ENCODE measurements at regions not wholly inside any gene's neighbourhood (a gene's known extent, or its start where the extent isn't known, plus 50 kb on each side); places are given as distances from the start of the nearest gene placed in this dataset.

DNA sequence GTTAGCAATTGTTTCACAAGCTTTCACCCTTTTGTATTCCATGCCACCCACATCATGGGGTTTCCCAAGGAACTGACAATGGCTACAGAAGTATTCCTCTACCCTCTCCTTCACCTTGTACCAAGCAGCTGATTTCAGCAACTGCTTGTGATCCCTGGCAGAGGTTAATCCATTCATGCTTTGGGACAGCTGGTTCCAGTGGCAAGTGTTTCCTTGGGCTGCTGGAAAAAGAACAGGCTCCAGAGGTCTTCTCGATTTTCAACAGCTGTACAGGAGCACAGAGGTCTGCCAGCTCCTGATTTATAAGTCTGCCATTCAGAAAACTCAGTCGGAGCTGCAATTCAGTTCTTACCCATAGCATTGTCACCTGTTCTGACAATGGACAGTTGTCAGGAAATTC is 239.2 kb upstream of the CWC22 start:
- Histone ChIP-seq H3K79me2 (replicated peaks; ENCODE audit: insufficient read depth, low read length) (no peaks in the 10 kb centered on the region), H3K9ac (ENCODE audit: low read length) (no peak overlapping the region)

DNA sequence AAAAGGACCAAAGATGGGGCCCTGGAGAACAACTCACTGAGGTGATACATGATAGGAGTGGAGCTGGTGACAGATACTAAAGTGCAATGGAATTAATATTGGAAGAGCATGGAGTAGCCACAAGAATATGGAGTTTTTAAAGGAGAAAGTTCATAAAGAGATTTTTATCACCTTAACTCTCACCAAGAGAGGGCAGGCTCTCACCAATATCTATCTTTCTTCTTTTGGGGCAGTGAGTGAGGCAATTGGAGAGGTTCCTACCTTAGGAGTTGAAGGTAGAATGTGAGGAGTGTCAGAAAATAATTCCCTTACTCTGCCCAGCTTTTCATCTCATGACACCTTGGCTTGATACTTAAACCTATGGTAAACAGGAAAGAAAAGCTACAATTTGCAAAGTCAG is 233.7 kb upstream of the CWC22 start:
- Histone ChIP-seq H3K4me3 (ENCODE audit: low read length) (no peak overlapping the region), H3K9ac (ENCODE audit: low read length) (no peak overlapping the region), H3K27ac (ENCODE audit: low read length) (no peak overlapping the region), H3K9me2 (ENCODE audit: insufficient read depth, low read length) (no peaks in the 10 kb centered on the region), H3K36me3 (ENCODE audit: insufficient read depth, low read length) (no peaks in the 10 kb centered on the region), H2AFZ (ENCODE audit: low read depth, low read length) (no peak overlapping the region), H3K79me2 (replicated peaks; ENCODE audit: insufficient read depth, low read length) (no peaks in the 10 kb centered on the region), H3K27me3 (ENCODE audit: insufficient read depth, low read depth, low read length) (no peaks in the 10 kb centered on the region), H3F3A (ENCODE audit: insufficient read depth, low read length, poor library complexity, severe bottlenecking) (no peaks in the 10 kb centered on the region), H3K4me2 (ENCODE audit: low read length) (no peak overlapping the region), H3K9me3 (ENCODE audit: low read length) (no peaks in the 10 kb centered on the region), H4K20me1 (ENCODE audit: insufficient read depth) (no peaks in the 10 kb centered on the region)
- TF ChIP-seq TAF1 (IDR thresholded peaks at IDR 0.05; ENCODE audit: low read depth): no peak
- TF ChIP-seq, protein P1, sequence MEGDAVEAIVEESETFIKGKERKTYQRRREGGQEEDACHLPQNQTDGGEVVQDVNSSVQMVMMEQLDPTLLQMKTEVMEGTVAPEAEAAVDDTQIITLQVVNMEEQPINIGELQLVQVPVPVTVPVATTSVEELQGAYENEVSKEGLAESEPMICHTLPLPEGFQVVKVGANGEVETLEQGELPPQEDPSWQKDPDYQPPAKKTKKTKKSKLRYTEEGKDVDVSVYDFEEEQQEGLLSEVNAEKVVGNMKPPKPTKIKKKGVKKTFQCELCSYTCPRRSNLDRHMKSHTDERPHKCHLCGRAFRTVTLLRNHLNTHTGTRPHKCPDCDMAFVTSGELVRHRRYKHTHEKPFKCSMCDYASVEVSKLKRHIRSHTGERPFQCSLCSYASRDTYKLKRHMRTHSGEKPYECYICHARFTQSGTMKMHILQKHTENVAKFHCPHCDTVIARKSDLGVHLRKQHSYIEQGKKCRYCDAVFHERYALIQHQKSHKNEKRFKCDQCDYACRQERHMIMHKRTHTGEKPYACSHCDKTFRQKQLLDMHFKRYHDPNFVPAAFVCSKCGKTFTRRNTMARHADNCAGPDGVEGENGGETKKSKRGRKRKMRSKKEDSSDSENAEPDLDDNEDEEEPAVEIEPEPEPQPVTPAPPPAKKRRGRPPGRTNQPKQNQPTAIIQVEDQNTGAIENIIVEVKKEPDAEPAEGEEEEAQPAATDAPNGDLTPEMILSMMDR (IDR thresholded peaks at IDR 0.05; ENCODE audit: poor library complexity, severe bottlenecking): no peak
- TF ChIP-seq EP300 (conservative IDR thresholded peaks at IDR 0.05; ENCODE audit: poor library complexity, severe bottlenecking): no peak
- TF ChIP-seq MXI1 (conservative IDR thresholded peaks at IDR 0.05; ENCODE audit: poor library complexity, severe bottlenecking): no peak
- TF ChIP-seq EZH2 (IDR thresholded peaks at IDR 0.05; ENCODE audit: borderline replicate concordance, insufficient read depth, low read length, poor library complexity, severe bottlenecking): no peak
- TF ChIP-seq, protein P2, sequence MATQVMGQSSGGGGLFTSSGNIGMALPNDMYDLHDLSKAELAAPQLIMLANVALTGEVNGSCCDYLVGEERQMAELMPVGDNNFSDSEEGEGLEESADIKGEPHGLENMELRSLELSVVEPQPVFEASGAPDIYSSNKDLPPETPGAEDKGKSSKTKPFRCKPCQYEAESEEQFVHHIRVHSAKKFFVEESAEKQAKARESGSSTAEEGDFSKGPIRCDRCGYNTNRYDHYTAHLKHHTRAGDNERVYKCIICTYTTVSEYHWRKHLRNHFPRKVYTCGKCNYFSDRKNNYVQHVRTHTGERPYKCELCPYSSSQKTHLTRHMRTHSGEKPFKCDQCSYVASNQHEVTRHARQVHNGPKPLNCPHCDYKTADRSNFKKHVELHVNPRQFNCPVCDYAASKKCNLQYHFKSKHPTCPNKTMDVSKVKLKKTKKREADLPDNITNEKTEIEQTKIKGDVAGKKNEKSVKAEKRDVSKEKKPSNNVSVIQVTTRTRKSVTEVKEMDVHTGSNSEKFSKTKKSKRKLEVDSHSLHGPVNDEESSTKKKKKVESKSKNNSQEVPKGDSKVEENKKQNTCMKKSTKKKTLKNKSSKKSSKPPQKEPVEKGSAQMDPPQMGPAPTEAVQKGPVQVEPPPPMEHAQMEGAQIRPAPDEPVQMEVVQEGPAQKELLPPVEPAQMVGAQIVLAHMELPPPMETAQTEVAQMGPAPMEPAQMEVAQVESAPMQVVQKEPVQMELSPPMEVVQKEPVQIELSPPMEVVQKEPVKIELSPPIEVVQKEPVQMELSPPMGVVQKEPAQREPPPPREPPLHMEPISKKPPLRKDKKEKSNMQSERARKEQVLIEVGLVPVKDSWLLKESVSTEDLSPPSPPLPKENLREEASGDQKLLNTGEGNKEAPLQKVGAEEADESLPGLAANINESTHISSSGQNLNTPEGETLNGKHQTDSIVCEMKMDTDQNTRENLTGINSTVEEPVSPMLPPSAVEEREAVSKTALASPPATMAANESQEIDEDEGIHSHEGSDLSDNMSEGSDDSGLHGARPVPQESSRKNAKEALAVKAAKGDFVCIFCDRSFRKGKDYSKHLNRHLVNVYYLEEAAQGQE (IDR thresholded peaks at IDR 0.05; ENCODE audit: borderline replicate concordance): no peak
- TF ChIP-seq POLR2AphosphoS5 (IDR thresholded peaks at IDR 0.05): no peak

More for the DNA sequence above, 239.2 kb upstream of the CWC22 start:
- Histone ChIP-seq H3K27me3 (ENCODE audit: insufficient read depth, low read depth, low read length) (no peaks in the 10 kb centered on the region), H3K4me2 (ENCODE audit: low read length) (no peak overlapping the region), H3F3A (ENCODE audit: insufficient read depth, low read length, poor library complexity, severe bottlenecking) (no peaks in the 10 kb centered on the region), H3K27ac (ENCODE audit: low read length) (no peak overlapping the region), H3K9me3 (ENCODE audit: low read length) (no peaks in the 10 kb centered on the region), H3K4me3 (ENCODE audit: low read length) (no peak overlapping the region), H2AFZ (ENCODE audit: low read depth, low read length) (no peak overlapping the region), H3K36me3 (ENCODE audit: insufficient read depth, low read length) (no peaks in the 10 kb centered on the region), H4K20me1 (ENCODE audit: insufficient read depth) (no peaks in the 10 kb centered on the region), H3K9me2 (ENCODE audit: insufficient read depth, low read length) (no peaks in the 10 kb centered on the region)
- TF ChIP-seq MXI1 (conservative IDR thresholded peaks at IDR 0.05; ENCODE audit: poor library complexity, severe bottlenecking) (no peak), SMC3 (conservative IDR thresholded peaks at IDR 0.05; ENCODE audit: poor library complexity) (no peak), EP300 (conservative IDR thresholded peaks at IDR 0.05; ENCODE audit: poor library complexity, severe bottlenecking) (no peak), RAD21 (conservative IDR thresholded peaks at IDR 0.05) (no peak)
- TF ChIP-seq, protein P1 (IDR thresholded peaks at IDR 0.05; ENCODE audit: poor library complexity, severe bottlenecking): no peak
- TF ChIP-seq, protein P2 (IDR thresholded peaks at IDR 0.05; ENCODE audit: borderline replicate concordance): no peak

Data from neural cell (in vitro differentiated cells).